ENCODE measurements at regions not wholly inside any gene's neighbourhood (a gene's known extent, or its start where the extent isn't known, plus 50 kb on each side); places are given as distances from the start of the nearest gene placed in this dataset.
A peak's percentile ranks its signal among the peaks of the same experiment; 100 is the strongest.

- intact Hi-C loops (cut with micrococcal nuclease; ENCODE audit: unreplicated experiment) (no loop called here), in situ Hi-C loops (cut with HindIII; ENCODE audit: low pct_unique_long_range_greater_than_20kb, low sequenced_read_pairs) (no loop called here)
- no peak overlapping the region for H3K27ac ChIP-seq (ENCODE audit: low read length)
- H3K27me3 ChIP-seq (ENCODE audit: control insufficient read depth, insufficient read depth, low read length): no peaks in the 10 kb centered on the region
- DNase-seq (ENCODE audit: low read depth, low spot score): no peak
- H3K4me1 ChIP-seq (ENCODE audit: control insufficient read depth, insufficient read depth, low read length): no peaks in the 10 kb centered on the region
- TF ChIP-seq TCF7L2 (IDR thresholded peaks at IDR 0.05; ENCODE audit: low read depth, low read length): no peak
- no peak for TF ChIP-seq POLR2AphosphoS5 (IDR thresholded peaks at IDR 0.05; ENCODE audit: low read depth, low read length)
- no TSS peak for BruUV-seq (replicated peaks)
- no peak for ATAC-seq
- no peak overlapping the region for H3K4me3 ChIP-seq (ENCODE audit: low read depth in 2 of 2, low read length in 2 of 2)
- ChIA-PET POLR2A (no interaction called here), CTCF (no interaction called here)
- H3K9me3 ChIP-seq (ENCODE audit: control insufficient read depth, insufficient read depth, low read depth, low read length): no peaks in the 10 kb centered on the region
- H3K36me3 ChIP-seq (ENCODE audit: control insufficient read depth, insufficient read depth, low read length): no peaks in the 10 kb centered on the region
Observed at GRCh38 chr16:80375513-80375912, 165.3 kb upstream of the DYNLRB2 start.

GRCh38 chr16:80372341-80372740, 168.5 kb upstream of the DYNLRB2 start:
- no peaks in the 10 kb centered on the region for H3K9me3 ChIP-seq (ENCODE audit: control insufficient read depth, insufficient read depth, low read depth, low read length)
- intact Hi-C loops (cut with micrococcal nuclease; ENCODE audit: unreplicated experiment) (no loop called here), in situ Hi-C loops (cut with HindIII; ENCODE audit: low pct_unique_long_range_greater_than_20kb, low sequenced_read_pairs) (no loop called here)
- ChIA-PET CTCF (interaction anchor here (0.7 kb wide), 1 partner anchor 63 kb away, joined by 4 read pairs; no protein-coding TSS in a partner anchor), POLR2A (no interaction called here)
- TF ChIP-seq TCF7L2 (IDR thresholded peaks at IDR 0.05; ENCODE audit: low read depth, low read length) (no peak), CTCF (IDR thresholded peaks at IDR 0.05) (no peak)
- no peak overlapping the region for H3K4me3 ChIP-seq (ENCODE audit: low read depth in 2 of 2, low read length in 2 of 2)
- ATAC-seq: no peak
- no peaks in the 10 kb centered on the region for H3K36me3 ChIP-seq (ENCODE audit: control insufficient read depth, insufficient read depth, low read length)
- no TSS peak for BruUV-seq (replicated peaks)
- no peak overlapping the region for H3K27ac ChIP-seq (ENCODE audit: low read length)
- no peaks in the 10 kb centered on the region for H3K4me1 ChIP-seq (ENCODE audit: control insufficient read depth, insufficient read depth, low read length)
- no peaks in the 10 kb centered on the region for H3K27me3 ChIP-seq (ENCODE audit: control insufficient read depth, insufficient read depth, low read length)
- DNase-seq (ENCODE audit: low read depth, low spot score): no peak

- Histone ChIP-seq H3K4me1 (ENCODE audit: control insufficient read depth, insufficient read depth, low read length) (no peaks in the 10 kb centered on the region), H3K27ac (ENCODE audit: low read length) (no peak overlapping the region), H3K4me3 (ENCODE audit: low read depth in 2 of 2, low read length in 2 of 2) (no peak overlapping the region), H3K36me3 (ENCODE audit: control insufficient read depth, insufficient read depth, low read length) (no peaks in the 10 kb centered on the region), H3K9me3 (ENCODE audit: control insufficient read depth, insufficient read depth, low read depth, low read length) (no peaks in the 10 kb centered on the region), H3K27me3 (ENCODE audit: control insufficient read depth, insufficient read depth, low read length) (no peaks in the 10 kb centered on the region)
- intact Hi-C loops (cut with micrococcal nuclease; ENCODE audit: unreplicated experiment) (no loop called here), in situ Hi-C loops (cut with HindIII; ENCODE audit: low pct_unique_long_range_greater_than_20kb, low sequenced_read_pairs) (no loop called here)
- no peak for DNase-seq (ENCODE audit: low read depth, low spot score)
- ATAC-seq: peak; percentile 74
- TF ChIP-seq TCF7L2 (IDR thresholded peaks at IDR 0.05; ENCODE audit: low read depth, low read length) (no peak), POLR2AphosphoS5 (IDR thresholded peaks at IDR 0.05; ENCODE audit: low read depth, low read length) (no peak), CTCF (IDR thresholded peaks at IDR 0.05) (peak; percentile 58)
- CTCF ChIA-PET: no interaction called here
- POLR2A ChIA-PET: no interaction called here
- BruUV-seq (replicated peaks): no TSS peak
Observed at GRCh38 chr16:80369138-80369958, 171.4 kb upstream of the DYNLRB2 start.
